GM04504 (cell line): ENCODE measurements at regions not wholly inside any gene's neighbourhood (a gene's known extent, or its start where the extent isn't known, plus 50 kb on each side); places are given as distances from the start of the nearest gene placed in this dataset.

ENCODE experiments used
- DNase-seq: peaks from one replicate; pipeline ENCODE4 v3.0.0-alpha.2; 2012; ENCODE audit warnings: low read depth

GRCh38 chrX:39956803-39957394 lies 140.9 kb downstream of the BCOR start:
- no peak for DNase-seq

- peak; percentile 40 for DNase-seq
Observed at GRCh38 chrX:39957816-39958566, 139.8 kb downstream of the BCOR start.

DNA sequence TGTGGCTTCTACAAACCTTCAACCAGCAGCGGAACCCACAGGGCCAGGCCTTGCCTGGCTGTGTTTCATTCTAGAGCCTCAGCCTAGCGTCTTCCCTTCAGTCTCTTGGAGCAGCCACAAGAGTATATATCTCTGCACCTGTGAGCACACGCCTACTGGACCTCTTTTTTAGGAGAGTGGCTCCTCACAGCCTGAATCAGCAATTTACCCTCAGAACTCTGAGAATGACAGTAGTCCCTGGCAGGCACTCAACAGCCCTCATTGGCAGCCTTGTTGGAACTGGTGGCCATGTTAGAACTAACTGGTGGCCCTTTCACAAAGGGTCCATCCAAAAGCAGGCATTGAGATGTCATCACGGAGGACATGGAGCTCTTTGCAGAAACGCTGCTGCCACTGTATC lies 138.9 kb downstream of the BCOR start:
- no peak for DNase-seq

DNA sequence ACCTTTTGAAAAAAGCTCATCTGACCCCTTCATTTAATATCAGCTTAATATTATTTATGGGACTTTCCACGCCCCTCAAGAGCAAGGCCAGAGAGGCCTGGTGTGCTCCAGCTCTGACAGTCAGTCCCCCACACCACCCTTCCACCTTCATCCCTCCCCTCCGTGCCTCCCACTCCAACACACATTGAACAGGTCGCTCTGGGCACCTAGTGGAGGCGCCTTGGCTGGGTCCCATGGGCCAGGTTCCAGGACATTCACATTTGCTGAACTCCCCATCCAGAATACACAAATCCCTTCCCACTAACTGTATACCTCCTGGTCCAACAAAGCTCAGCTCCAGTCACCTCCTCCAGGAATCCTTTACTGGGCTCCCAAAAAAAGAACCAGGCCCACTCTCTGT lies 137.5 kb downstream of the BCOR start:
- no peak for DNase-seq

GRCh38 chrX:39961441-39961840 lies 136.3 kb downstream of the BCOR start:
- no peak for DNase-seq

DNA sequence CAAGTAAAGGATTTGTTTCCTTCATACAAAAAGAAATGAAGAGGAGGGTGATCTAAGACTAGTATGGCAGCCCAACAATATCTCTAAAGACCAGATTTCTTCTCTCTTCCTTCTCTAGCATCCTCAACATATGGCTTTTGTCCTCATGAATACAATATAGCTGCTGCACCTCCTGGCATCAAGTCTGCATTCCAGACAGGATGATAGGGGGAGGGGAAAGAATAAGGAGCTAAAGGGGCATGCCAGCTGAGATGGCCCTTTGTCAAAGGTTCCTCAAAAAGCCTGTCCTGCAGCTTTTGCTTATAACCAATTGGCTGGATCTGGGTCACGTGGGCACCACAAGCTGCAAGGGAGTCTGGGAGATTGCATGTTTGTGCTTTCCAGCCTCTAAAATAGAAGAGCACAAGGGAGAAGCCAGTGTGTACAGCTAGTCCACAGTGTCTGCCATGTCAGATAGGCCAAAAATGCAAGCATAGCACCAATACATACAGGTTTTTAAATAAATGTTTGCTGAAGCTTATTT lies 132.6 kb downstream of the BCOR start:
- DNase-seq, result no peak

DNA sequence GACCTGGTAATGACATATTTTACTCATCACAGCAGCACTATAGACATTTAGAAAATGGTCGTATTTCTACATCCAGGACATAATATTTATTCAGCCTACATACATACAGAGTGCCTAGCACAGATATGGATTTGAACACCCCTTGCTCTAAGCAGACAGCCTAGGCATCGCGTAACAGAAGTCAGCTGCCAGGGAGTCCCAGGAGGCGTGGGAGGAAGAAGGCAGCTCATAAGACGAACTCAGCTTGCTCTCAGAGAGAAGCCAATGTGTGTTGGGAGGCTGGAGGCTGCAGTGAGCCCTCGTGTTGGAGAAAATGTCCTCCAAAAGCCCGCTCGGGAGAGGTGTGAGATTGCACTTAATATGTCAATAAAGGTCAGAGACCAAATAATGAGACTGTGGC lies 131.6 kb downstream of the BCOR start:
- no peak for DNase-seq

DNA sequence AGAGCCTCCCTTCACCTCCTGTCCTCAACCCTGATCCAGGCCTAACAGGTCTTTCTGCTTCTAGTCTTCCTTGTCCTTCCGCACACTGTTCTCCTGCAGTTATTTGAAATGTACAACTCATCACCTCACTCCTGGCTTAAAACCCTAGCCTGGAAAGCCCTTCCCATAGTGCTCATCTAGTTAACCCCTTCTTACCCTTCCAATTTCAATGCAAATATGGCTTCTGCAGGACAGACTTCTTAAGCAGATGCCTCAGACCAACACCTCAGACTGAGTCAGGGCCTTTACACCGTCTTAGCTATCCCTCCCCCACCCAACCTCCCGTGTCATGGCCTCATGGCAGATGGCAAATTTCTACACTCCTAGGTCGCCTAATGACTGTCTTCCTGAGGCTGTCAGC lies 130.4 kb downstream of the BCOR start:
- DNase-seq, result no peak

DNA sequence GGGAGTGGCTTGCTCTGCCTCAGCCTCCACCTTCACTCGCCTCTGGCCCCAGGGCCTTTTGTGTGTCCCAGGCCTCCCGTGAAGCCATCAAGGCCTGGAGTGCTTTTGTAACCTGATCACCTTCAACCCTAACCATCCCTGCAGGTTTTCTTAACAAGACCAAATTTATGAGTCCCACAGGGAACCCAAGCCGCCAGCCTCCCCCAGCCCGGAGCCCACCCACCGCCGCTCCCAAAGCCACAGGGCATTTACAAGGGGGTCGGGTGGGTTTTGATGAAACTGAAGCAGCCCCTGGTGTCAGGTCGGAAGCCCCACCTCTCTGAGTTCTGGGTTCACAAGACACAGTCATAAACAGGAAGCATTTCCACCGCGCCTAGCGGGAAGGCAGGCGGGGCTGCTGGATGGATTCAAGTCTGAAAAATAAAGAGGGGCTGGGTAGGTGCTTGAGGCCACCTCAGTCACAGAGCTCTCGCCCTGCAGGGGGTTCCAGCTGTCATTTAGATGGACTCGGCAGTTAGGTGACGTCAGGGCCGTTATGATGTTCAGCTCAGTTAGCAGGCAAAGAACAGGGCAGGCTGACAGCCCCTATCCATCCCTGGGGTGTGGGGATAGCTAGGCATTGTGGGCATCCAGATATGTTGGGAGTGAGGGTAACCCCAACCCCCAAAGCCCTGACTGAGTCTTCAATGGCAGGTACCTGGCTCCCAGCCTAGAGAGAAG lies 128.5 kb downstream of the BCOR start:
- DNase-seq, result no peak

- DNase-seq, result no peak
Observed at GRCh38 chrX:39969819-39970504, 127.8 kb downstream of the BCOR start.

DNA sequence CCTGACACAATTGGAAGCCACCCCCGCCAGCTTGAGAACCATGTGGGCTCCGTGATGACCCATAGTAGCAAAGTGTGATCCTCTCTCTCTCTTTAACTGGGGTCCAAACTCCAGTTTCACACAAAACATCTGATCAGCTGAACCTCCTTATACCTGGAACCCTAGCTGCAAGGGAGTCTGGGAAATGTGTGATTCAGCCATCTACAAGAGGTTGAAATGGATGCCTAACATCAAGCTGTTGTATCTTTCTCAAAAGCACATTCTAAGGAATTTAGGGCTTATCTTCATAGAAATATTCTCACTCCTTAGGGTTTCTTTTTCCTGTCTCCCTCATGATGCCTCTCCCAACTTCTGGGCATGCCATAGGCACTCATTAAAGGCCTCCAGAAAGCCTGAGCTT lies 126.0 kb downstream of the BCOR start:
- no peak for DNase-seq

- DNase-seq, result no peak
Observed at GRCh38 chrX:39972340-39972739, 125.4 kb downstream of the BCOR start.

- DNase-seq, result no peak
Observed at GRCh38 chrX:39973810-39974209, 123.9 kb downstream of the BCOR start.

DNA sequence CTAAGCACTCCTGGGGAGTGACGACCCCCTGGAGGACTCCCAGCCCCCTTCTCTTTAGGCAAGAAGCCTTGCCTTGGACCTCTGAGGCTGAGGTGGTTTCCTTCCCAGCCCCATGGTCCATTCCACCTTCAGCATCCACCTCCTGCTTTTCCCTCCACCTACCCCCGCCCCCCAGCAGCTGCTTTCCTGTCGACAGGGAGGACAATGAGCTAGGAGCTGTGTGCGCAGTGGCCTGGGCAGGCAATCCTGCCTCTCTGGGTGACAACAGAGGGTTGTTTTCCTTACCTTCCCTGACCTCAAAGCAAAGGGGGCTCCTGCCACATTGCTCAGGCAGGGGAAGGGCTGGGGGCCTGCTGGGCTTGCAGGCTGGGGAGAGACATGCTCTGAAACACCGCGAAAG lies 123.5 kb downstream of the BCOR start:
- DNase-seq, result no peak

- no peak for DNase-seq
Observed at GRCh38 chrX:39975101-39975925, 122.4 kb downstream of the BCOR start.

GRCh38 chrX:39981946-39982345 lies 115.8 kb downstream of the BCOR start:
- no peak for DNase-seq

DNA sequence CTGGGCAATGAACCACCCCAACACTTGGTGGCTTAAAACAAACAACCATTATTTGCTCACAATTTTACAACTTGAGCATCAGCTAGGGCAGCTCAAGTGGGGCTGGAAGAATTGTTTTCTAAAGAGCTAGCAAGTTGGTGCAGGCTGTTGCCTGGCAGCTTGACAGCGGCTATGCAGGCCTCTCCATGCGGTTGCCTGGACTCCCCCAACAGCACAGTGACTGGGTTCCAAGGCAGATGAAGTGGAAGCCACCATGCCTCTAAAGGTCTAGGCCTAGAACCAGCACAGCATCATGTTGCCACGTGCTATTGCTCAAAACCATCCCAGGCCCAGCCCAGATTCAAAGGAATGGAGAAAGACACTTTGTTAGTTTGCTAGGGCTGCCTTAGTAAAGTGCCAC lies 114.8 kb downstream of the BCOR start:
- no peak for DNase-seq

- DNase-seq, result peak; percentile 1
Observed at GRCh38 chrX:39983715-39984114, 114.0 kb downstream of the BCOR start.

DNA sequence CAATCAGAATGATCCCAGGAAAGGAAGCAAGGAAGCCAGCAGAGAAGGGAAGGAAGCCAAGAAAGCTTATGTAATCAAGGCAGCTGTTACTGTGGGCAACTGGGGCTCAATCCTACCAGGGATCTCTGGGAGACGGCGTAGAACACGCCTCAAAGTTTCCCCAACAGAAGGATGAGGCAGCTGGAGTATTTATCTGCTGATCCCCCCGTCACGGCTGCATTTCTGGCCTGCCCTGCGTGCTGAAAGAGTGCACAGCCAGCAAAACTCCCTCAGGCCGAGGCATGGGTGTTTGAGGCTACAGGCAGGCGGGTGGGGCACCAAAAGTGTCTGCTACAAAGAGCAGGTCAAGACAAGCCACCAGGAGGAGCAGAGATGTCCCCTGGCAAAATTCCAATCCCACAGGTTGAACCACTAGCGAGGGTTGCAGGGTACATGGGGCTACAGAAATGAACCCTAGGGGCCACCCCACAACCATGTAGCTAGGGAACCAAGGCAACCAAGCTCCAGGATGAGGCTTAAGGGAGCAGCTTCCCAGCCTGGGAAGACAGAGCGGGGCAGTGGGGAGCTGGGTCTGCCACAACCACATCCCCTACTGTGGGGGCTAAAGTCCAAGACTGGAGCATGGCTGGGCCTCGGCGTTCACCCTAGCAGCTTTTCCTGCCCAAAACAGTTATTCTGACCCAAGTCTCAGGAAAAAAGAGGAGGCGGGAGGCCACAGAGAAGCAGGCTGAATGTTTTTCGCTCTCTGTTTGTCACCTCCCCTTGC lies 113.4 kb downstream of the BCOR start:
- DNase-seq, result peak; percentile 38

GRCh38 chrX:39985071-39985470 lies 112.7 kb downstream of the BCOR start:
- no peak for DNase-seq

GRCh38 chrX:39985551-39985950 lies 112.2 kb downstream of the BCOR start:
- DNase-seq, result no peak
